Prostate gland (tissue), 2 donors: ENCODE measurements at regions not wholly inside any gene's neighbourhood (a gene's known extent, or its start where the extent isn't known, plus 50 kb on each side); places are given as distances from the start of the nearest gene placed in this dataset.

ENCODE experiments used
- DNase-seq: peaks from one replicate; pipeline ENCODE4 v3.0.0-alpha.2; 2019; ENCODE audit warnings: low spot score
- H3K27ac ChIP-seq, 2 donors: fragments of 200-600 bp; sonication (generic); 2 replicates each; pipeline ENCODE4 v1.5.1; 2017 to 2019
- H3K27me3 ChIP-seq: fragments of 200-600 bp; sonication (generic); replicated peaks from 2 replicates; pipeline ENCODE4 v1.5.1; 2019; ENCODE audit not compliant: insufficient read depth
- H3K36me3 ChIP-seq, 2 donors: fragments of 200-600 bp; sonication (generic); 1 replicate in 1 of 2; 2 replicates in 1 of 2; pipeline versions ENCODE4 v1.5.1 to v1.8.1; 2017 to 2019
- H3K4me1 ChIP-seq: fragments of 200-600 bp; sonication (generic); replicated peaks from 2 replicates; pipeline ENCODE4 v1.5.1; 2019
- H3K4me3 ChIP-seq, 2 donors: fragments of 200-600 bp; sonication (generic); 2 replicates each; pipeline ENCODE4 v1.5.1; 2017 to 2019
- H3K9me3 ChIP-seq: fragments of 200-600 bp; sonication (generic); 2 replicates; pipeline ENCODE4 v1.5.1; 2017
- CTCF ChIP-seq, 4 experiments: fragments of 200-600 bp in 2 of 4; fragments of 450-650 bp in 2 of 4; sonication (generic) in 2 of 4; IDR thresholded peaks; 1 replicate in 3 of 4; 2 replicates in 1 of 4; pipeline ENCODE4 v1.5.1; 2016 to 2019; ENCODE audit warnings: antibody characterized with exemption in 4 of 4, mild to moderate bottlenecking in 2 of 4, moderate library complexity in 2 of 4
- POLR2A ChIP-seq: fragments of 450-650 bp; IDR thresholded peaks from one replicate; pipeline ENCODE4 v1.6.1; 2016; ENCODE audit warnings: antibody characterized with exemption, mild to moderate bottlenecking
- POLR2AphosphoS5 ChIP-seq: sonication (generic); formaldehyde crosslinking; IDR thresholded peaks from one replicate; pipeline ENCODE4 v1.6.1; 2017; ENCODE audit warnings: antibody characterized with exemption
- WGBS: methylation state at CpG from one replicate; pipeline ENCODE4 v1.1.5; 2018; 5-methylcytosine and 5-hydroxymethylcytosine counted together
- intact Hi-C: fragments of 100-400 bp; cut with DNase I; formaldehyde crosslinking; loops from one replicate; pipeline ENCODE4 v1.14.2; 2022

GRCh38 chr2:139380051-139380450 lies 599.9 kb upstream of the NXPH2 start:
- intact Hi-C loops = no loop called here
- no peaks in the 10 kb centered on the region for H3K9me3 ChIP-seq
- no peak for TF ChIP-seq POLR2AphosphoS5
- TF ChIP-seq CTCF (IDR thresholded peaks at IDR 0.05) = no peak
- TF ChIP-seq POLR2A = no peak
- DNase-seq = no peak
- WGBS = 46% methylated on average over 1 of the region's 1 CpG
- no peak overlapping the region for H3K27ac ChIP-seq
- H3K4me3 ChIP-seq = no peak overlapping the region
- no peaks in the 10 kb centered on the region for H3K27me3 ChIP-seq
- H3K4me1 ChIP-seq = no peaks in the 10 kb centered on the region
- no peaks in the 10 kb centered on the region for H3K36me3 ChIP-seq

- Histone ChIP-seq H3K4me3 (no peak overlapping the region), H3K27me3 (no peaks in the 10 kb centered on the region), H3K27ac (no peak overlapping the region), H3K4me1 (no peaks in the 10 kb centered on the region), H3K9me3 (no peaks in the 10 kb centered on the region), H3K36me3 (no peaks in the 10 kb centered on the region)
- DNase-seq = no peak
- no peak for TF ChIP-seq POLR2AphosphoS5
- no peak for TF ChIP-seq POLR2A
- no peak for TF ChIP-seq CTCF (IDR thresholded peaks at IDR 0.05)
- 86% methylated on average over 3 of the region's 3 CpGs for WGBS
- intact Hi-C loops = no loop called here
Measured at GRCh38 chr2:139378373-139378772, 598.2 kb upstream of the NXPH2 start.

GRCh38 chr2:139374296-139374850 lies 594.2 kb upstream of the NXPH2 start:
- Histone ChIP-seq H3K4me3 (no peak overlapping the region), H3K27ac (no peak overlapping the region), H3K4me1 (no peaks in the 10 kb centered on the region), H3K36me3 (no peaks in the 10 kb centered on the region), H3K9me3 (no peaks in the 10 kb centered on the region), H3K27me3 (no peaks in the 10 kb centered on the region)
- no peak for TF ChIP-seq CTCF (IDR thresholded peaks at IDR 0.05)
- no peak for TF ChIP-seq POLR2AphosphoS5
- DNase-seq = no peak
- intact Hi-C loops = no loop called here
- WGBS = 32% methylated on average over 4 of the region's 4 CpGs

- Histone ChIP-seq H3K27ac (no peak overlapping the region), H3K9me3 (no peaks in the 10 kb centered on the region), H3K36me3 (no peaks in the 10 kb centered on the region), H3K4me3 (no peak overlapping the region), H3K4me1 (no peaks in the 10 kb centered on the region), H3K27me3 (no peaks in the 10 kb centered on the region)
- DNase-seq = no peak
- intact Hi-C loops = no loop called here
- TF ChIP-seq POLR2AphosphoS5 = no peak
- no peak for TF ChIP-seq POLR2A
- no peak for TF ChIP-seq CTCF (IDR thresholded peaks at IDR 0.05)
- 67% methylated on average over 4 of the region's 4 CpGs for WGBS
Measured at GRCh38 chr2:139369423-139370409, 589.5 kb upstream of the NXPH2 start.
